Fibroblast of lung (primary cell): ENCODE measurements at regions not wholly inside any gene's neighbourhood (a gene's known extent, or its start where the extent isn't known, plus 50 kb on each side); places are given as distances from the start of the nearest gene placed in this dataset.

Experiments used
- EZH2 ChIP-seq: IDR thresholded peaks from 2 replicates; pipeline ENCODE4 v1.5.1; 2012; ENCODE audit warnings: low read length, control low read depth, mild to moderate bottlenecking; ENCODE audit errors: missing control alignments
- TF ChIP-seq, protein P1 (sequence below), 2 donors: IDR thresholded peaks in 1 of 2; conservative IDR thresholded peaks in 1 of 2; 1 replicate in 1 of 2; 2 replicates in 1 of 2; pipeline ENCODE4 v1.5.1; 2011 to 2012; ENCODE audit warnings: low read length in 2 of 2, control low read depth in 1 of 2, inconsistent platforms in 1 of 2, low read depth in 1 of 2, mild to moderate bottlenecking in 1 of 2

DNA sequence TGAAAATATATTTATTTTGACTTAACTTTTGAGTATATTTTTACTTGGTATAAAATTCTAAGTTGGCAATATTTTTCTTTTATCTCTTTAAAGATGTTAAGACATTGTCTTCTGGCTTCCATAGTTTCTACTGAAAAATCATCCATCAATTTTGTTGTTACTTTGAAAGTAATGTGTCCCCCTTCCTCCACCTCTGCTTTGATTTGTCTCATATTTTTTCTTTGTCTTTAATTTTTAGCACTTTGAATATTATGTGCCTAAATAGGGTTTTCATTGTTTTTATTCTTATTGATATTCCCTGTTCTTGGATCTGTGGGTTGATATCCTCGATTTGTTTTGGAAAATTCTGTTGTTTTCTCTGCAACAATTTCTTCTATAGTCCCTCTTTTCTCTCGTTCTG lies 157.4 kb downstream of the CD47 start:
- TF ChIP-seq, protein P1, sequence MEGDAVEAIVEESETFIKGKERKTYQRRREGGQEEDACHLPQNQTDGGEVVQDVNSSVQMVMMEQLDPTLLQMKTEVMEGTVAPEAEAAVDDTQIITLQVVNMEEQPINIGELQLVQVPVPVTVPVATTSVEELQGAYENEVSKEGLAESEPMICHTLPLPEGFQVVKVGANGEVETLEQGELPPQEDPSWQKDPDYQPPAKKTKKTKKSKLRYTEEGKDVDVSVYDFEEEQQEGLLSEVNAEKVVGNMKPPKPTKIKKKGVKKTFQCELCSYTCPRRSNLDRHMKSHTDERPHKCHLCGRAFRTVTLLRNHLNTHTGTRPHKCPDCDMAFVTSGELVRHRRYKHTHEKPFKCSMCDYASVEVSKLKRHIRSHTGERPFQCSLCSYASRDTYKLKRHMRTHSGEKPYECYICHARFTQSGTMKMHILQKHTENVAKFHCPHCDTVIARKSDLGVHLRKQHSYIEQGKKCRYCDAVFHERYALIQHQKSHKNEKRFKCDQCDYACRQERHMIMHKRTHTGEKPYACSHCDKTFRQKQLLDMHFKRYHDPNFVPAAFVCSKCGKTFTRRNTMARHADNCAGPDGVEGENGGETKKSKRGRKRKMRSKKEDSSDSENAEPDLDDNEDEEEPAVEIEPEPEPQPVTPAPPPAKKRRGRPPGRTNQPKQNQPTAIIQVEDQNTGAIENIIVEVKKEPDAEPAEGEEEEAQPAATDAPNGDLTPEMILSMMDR (conservative IDR thresholded peaks at IDR 0.05 in 1 of 2, IDR thresholded peaks at IDR 0.05 in 1 of 2; ENCODE audit: low read depth in 1 of 2, low read length in 2 of 2) = no peak
- TF ChIP-seq EZH2 = no peak
